HepG2 (cell line): ENCODE measurements at regions not wholly inside any gene's neighbourhood (a gene's known extent, or its start where the extent isn't known, plus 50 kb on each side); places are given as distances from the start of the nearest gene placed in this dataset.

Experiments
- ARID3A ChIP-seq: IDR thresholded peaks from 2 replicates; pipeline ENCODE4 v1.6.1; 2012; ENCODE audit warnings: low read depth, low read length, improper control_type of control experiment
- CSRNP2 ChIP-seq: sonication (generic); formaldehyde crosslinking; conservative IDR thresholded peaks from 2 replicates; pipeline ENCODE4 v1.8.0; 2022; ENCODE audit warnings: low read depth, missing genetic modification reagents
- EEA1 ChIP-seq: sonication (generic); formaldehyde crosslinking; IDR thresholded peaks from 2 replicates; pipeline ENCODE4 v1.5.1; 2020; ENCODE audit warnings: mild to moderate bottlenecking, missing genetic modification reagents, borderline replicate concordance
- KDM3A ChIP-seq: IDR thresholded peaks from 2 replicates; pipeline ENCODE4 v1.6.1; 2018; ENCODE audit warnings: low read depth, missing compliant biosample characterization
- NFE2L2 ChIP-seq: fragments of 150-350 bp; IDR thresholded peaks from 2 replicates; pipeline ENCODE4 v1.6.1; 2014; ENCODE audit warnings: low read length
- PHF21A ChIP-seq: sonication (generic); formaldehyde crosslinking; IDR thresholded peaks from 2 replicates; pipeline ENCODE4 v1.5.0; 2020; ENCODE audit warnings: mild to moderate bottlenecking, missing genetic modification reagents
- RBAK ChIP-seq: sonication (generic); formaldehyde crosslinking; IDR thresholded peaks from 2 replicates; pipeline ENCODE4 v1.5.1; 2020; ENCODE audit warnings: mild to moderate bottlenecking, missing genetic modification reagents
- RORA ChIP-seq: sonication (generic); formaldehyde crosslinking; IDR thresholded peaks from 2 replicates; pipeline ENCODE4 v1.5.0; 2020; ENCODE audit warnings: mild to moderate bottlenecking, missing genetic modification reagents, moderate library complexity
- ZHX2 ChIP-seq, 2 experiments: sonication (generic) in 1 of 2; formaldehyde crosslinking in 1 of 2; IDR thresholded peaks; 2 replicates each; pipeline versions ENCODE4 v1.6.1 to v1.9.0; 2014 to 2022; ENCODE audit warnings: antibody characterized with exemption in 1 of 2, borderline replicate concordance in 1 of 2, inconsistent platforms in 1 of 2, low read depth in 1 of 2, missing genetic modification reagents in 1 of 2
- ZNF318 ChIP-seq: sonication (generic); formaldehyde crosslinking; IDR thresholded peaks from 2 replicates; pipeline ENCODE4 v1.4.0; 2020; ENCODE audit warnings: mild to moderate bottlenecking, missing genetic modification reagents
- ZNF629 ChIP-seq: sonication (generic); formaldehyde crosslinking; conservative IDR thresholded peaks from 2 replicates; pipeline ENCODE4 v1.5.0; 2020; ENCODE audit warnings: missing genetic modification reagents

GRCh38 chr1:59146651-59147358, 150.1 kb upstream of the FGGY start (continued):
- TF ChIP-seq ARID3A: no peak
- no peak for TF ChIP-seq KDM3A (CRISPR knock-in tag)
- TF ChIP-seq PHF21A (CRISPR knock-in tag): no peak; the same call in 1 of the 2 replicates
- TF ChIP-seq NFE2L2: no peak
- no peak for TF ChIP-seq EEA1 (CRISPR knock-in tag)
- TF ChIP-seq ZHX2 (IDR thresholded peaks at IDR 0.05; ENCODE audit: low read depth): no peak
- no peak for TF ChIP-seq ZHX2 (CRISPR knock-in tag; IDR thresholded peaks at IDR 0.05; ENCODE audit: borderline replicate concordance)
- TF ChIP-seq ZNF318 (CRISPR knock-in tag): no peak
- TF ChIP-seq RBAK: no peak
- TF ChIP-seq ZNF629 (CRISPR knock-in tag): no peak
- no peak for TF ChIP-seq CSRNP2
- TF ChIP-seq RORA: no peak
